Myocyte (in vitro differentiated cells): ENCODE measurements at regions not wholly inside any gene's neighbourhood (a gene's known extent, or its start where the extent isn't known, plus 50 kb on each side); places are given as distances from the start of the nearest gene placed in this dataset.
"Not testable (repeated sequence)": the region's sequence is repeated elsewhere in the genome, so short reads cannot be mapped to it uniquely, and the experiment has no call there.

Experiments used
- DNase-seq: peaks from one replicate; pipeline ENCODE4 v3.0.0-alpha.2; 2012; ENCODE audit warnings: low read depth

GRCh38 chr7:115226410-115226809 is 304.5 kb downstream of the MDFIC start:
- DNase-seq: no peak

GRCh38 chr7:115224922-115225321 is 303.0 kb downstream of the MDFIC start:
- no peak for DNase-seq

GRCh38 chr7:115223959-115224358 is 302.1 kb downstream of the MDFIC start:
- no peak for DNase-seq

- DNase-seq: no peak
Measured at GRCh38 chr7:115221456-115221855, 299.6 kb downstream of the MDFIC start.

- DNase-seq: no peak
Measured at GRCh38 chr7:115218076-115218475, 296.2 kb downstream of the MDFIC start.

- DNase-seq: peak; percentile 38
Measured at GRCh38 chr7:115217373-115217772, 295.5 kb downstream of the MDFIC start.

- DNase-seq: no peak
Measured at GRCh38 chr7:115216652-115217051, 294.8 kb downstream of the MDFIC start.

- no peak for DNase-seq
Measured at GRCh38 chr7:115211171-115211570, 289.3 kb downstream of the MDFIC start.

GRCh38 chr7:115210552-115210951 is 288.7 kb downstream of the MDFIC start:
- no peak for DNase-seq

- no peak for DNase-seq
Measured at GRCh38 chr7:115208710-115209560, 287.0 kb downstream of the MDFIC start.

GRCh38 chr7:115206374-115206773 is 284.5 kb downstream of the MDFIC start:
- DNase-seq: not testable (repeated sequence)

GRCh38 chr7:115198143-115198542 is 276.2 kb downstream of the MDFIC start:
- no peak for DNase-seq

- DNase-seq: no peak
Measured at GRCh38 chr7:115195208-115195607, 273.3 kb downstream of the MDFIC start.

- no peak for DNase-seq
Measured at GRCh38 chr7:115191526-115191925, 269.6 kb downstream of the MDFIC start.

GRCh38 chr7:115183431-115184057 is 261.6 kb downstream of the MDFIC start:
- no peak for DNase-seq

GRCh38 chr7:115178835-115179234 is 256.9 kb downstream of the MDFIC start:
- no peak for DNase-seq

GRCh38 chr7:115177823-115178222 is 255.9 kb downstream of the MDFIC start:
- no peak for DNase-seq

- no peak for DNase-seq
Measured at GRCh38 chr7:115177103-115177502, 255.2 kb downstream of the MDFIC start.

- not testable (repeated sequence) for DNase-seq
Measured at GRCh38 chr7:115172397-115172796, 250.5 kb downstream of the MDFIC start.

GRCh38 chr7:115153769-115154477 is 232.0 kb downstream of the MDFIC start:
- DNase-seq: no peak

GRCh38 chr7:115153176-115153575 is 231.3 kb downstream of the MDFIC start:
- DNase-seq: no peak

GRCh38 chr7:115146148-115146547 is 224.3 kb downstream of the MDFIC start:
- no peak for DNase-seq
